GM21515 (cell line): ENCODE measurements at regions not wholly inside any gene's neighbourhood (a gene's known extent, or its start where the extent isn't known, plus 50 kb on each side); places are given as distances from the start of the nearest gene placed in this dataset.
A peak's percentile ranks its signal among the peaks of the same experiment; 100 is the strongest.

ENCODE experiments used
- ATAC-seq: cut with Tn5 transposase; IDR thresholded peaks from one replicate; pipeline ENCODE4 v1.9.1; 2021; ENCODE audit not compliant: unreplicated experiment

DNA sequence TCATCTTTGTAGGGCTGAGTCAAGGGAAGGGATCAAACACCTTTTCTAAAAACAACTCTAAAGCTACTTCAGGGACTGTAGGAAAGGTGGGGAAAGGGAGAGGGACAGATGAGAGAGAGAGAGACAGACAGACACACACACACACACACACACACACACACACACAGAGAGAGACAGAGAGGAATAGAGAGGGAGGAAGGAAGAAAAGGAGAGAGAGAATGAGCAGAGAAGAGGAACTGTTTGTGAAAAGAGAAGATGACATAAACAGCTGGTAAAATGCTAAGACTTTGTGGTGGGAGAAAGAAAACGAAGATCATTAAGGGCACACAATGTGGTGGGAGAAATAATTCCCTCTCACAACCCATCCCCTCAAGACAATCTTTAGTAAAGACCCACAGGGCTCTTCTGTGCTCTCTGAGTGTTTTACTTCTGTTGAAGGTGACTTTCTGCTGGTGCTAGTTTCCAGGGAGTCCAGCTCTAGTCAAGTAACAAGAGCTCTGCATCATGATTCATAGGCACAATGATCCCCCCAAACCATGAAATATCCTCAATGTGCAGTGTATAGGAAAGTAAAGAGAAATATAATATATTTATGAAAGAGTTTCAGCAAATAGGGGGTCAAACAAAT lies 77.2 kb upstream of the STK17B start:
- no peak for ATAC-seq

DNA sequence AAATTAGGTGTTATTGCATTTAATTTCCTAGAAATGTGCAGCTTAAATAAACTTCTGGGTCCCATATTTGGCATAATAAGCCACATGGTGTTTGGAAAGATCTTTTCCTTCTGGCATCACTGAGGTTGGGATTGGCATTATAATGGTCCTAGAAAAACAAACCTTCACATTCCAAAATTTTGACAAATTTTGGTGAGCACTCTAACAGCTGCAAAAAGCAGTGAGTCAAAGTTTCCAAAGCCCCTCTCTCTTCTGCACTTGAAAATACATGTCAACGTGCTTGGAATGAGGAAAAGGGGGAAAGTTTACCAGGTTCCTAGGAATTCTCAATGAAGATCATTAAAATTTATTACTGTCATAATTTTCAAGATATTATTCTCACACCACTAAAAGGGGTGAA lies 77.8 kb upstream of the STK17B start:
- no peak for ATAC-seq

DNA sequence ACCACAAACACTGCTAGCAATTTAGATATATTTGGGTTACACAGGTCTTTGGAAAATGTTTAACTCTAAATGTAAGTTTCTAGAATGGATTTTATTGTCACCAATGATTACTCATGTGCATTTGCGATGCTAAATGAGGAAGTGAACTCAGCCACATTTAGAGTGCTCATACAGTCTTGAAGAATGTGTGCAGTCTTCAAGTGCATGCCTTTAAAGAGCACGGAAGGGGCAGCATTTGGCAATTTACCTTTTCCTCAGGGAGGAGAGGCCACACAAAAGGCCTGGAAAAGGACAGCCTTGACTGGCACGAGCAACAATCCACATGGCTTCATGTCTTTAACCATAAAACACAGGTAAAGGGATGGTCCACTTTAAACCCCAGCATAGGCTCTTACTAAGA lies 78.5 kb upstream of the STK17B start:
- peak; percentile 73 for ATAC-seq

DNA sequence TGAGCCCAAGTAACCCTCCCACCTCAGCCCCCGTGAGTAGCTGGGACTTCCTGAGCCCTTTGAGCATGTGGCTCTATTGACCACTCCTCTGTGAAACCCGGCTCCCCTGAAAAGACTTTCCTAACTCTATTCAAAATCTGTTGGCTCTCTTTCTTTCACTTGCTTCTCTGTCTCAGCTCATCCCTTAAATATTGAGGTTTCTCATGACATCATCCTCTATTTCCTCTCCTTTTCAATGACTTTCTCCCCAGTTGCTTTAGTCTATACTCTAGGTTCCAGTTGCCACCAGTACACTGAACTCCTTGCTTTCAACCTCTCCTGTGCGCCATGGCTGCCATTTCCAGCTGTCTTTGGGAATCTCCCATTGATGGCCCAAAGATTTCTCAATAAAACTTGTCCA lies 79.8 kb upstream of the STK17B start:
- ATAC-seq: no peak

DNA sequence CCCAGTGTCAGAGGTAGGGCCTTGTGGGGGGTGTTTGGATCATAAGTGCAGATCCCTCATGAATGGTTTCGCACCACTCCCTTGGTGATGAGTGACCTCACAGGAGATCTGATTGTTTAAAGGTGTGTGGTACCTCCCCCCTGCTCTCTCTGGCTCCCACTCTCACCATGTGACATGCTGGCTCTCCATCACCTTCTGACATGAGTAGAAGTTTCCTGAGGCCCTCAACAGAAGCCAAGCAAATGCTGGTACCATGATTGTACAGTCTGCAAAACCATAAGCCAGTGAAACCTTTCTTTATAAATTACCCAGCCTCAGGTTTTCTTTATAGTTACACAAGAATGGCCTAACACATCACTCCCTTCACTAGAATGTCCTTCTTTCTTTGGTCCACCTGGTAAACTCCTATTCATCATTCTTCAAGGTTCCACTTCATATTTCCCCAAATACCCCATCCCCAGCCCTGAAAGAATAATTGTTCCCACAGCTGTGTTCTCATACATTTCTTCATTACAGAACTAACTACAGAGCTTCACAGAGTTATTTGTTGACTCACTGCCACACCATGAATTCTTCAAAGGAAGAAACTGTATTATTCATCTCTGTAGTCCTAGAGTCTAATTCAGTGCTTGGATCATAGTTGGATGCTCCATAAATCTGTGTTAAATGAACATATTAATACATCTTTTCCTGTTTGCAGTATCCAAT lies 81.2 kb upstream of the STK17B start:
- no peak for ATAC-seq

DNA sequence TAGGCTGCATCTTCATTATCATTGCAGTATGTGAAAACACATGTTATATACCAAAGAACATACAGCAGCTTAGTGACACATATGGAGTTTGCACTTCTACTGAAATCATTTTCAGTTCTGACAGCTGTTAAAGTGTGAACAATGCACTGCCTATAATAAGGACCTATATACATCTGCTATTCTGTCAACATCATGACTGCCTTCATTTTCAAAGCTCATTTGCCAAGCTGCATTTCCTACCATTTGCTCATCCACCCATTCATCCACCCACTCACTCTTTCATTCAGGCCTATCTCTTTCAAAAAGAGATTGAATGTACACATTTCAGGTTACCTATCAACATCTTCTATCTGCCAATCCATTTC lies 81.7 kb upstream of the STK17B start:
- no peak for ATAC-seq

DNA sequence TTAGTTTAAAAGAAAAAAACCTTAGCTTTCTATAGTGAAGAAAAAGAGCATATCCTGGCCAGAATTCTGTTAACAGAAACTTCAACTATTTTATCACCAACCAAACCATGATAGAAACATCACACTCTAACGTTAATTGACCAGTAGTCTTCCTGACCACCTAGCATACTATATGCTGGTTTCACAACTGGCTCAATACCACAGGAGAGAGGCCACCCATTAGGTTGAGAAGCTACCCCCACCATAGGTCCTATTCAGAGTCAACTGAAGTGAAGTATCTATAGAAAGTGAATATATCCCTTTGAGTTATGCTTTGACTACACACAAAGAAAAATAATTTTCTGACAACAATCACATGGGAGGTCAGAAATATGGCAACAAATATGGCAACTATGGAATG lies 85.2 kb upstream of the STK17B start:
- no peak for ATAC-seq

DNA sequence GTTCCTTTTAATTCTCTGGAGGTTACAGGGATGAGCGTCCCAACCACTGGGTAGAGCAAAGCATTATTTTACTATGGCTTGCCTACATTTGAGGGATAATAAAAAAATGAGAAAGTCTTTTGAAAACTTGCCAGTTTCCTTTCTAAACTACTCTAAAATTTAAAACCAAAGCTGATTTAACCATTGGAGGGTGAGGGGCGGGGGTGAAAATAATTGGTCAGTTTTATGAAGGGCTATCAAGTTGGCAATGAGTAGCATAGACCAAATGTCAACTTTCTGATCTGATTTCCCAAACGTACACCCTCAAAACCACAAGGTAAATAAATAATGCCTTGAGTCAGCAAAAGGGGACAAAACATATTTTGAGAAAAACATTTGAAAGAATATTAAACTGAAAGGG lies 85.7 kb upstream of the STK17B start:
- no peak for ATAC-seq

DNA sequence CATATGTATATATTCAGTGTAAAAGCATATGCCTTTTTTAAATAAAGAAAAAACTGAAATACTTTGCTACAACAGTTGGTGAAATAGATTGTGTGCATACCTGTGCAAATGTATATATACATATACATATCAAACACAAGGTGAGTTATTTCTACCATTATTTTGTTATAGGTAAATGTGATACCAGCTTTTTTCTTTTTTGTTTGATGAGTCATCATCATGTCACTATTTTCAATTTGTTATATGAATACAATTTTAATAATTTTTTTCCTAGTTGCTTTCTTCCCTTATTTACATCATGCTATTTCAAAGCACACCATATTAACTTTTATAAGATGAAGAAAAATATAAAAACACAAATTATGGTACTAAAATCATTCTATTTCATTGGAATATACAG lies 87.0 kb upstream of the STK17B start:
- no peak for ATAC-seq

DNA sequence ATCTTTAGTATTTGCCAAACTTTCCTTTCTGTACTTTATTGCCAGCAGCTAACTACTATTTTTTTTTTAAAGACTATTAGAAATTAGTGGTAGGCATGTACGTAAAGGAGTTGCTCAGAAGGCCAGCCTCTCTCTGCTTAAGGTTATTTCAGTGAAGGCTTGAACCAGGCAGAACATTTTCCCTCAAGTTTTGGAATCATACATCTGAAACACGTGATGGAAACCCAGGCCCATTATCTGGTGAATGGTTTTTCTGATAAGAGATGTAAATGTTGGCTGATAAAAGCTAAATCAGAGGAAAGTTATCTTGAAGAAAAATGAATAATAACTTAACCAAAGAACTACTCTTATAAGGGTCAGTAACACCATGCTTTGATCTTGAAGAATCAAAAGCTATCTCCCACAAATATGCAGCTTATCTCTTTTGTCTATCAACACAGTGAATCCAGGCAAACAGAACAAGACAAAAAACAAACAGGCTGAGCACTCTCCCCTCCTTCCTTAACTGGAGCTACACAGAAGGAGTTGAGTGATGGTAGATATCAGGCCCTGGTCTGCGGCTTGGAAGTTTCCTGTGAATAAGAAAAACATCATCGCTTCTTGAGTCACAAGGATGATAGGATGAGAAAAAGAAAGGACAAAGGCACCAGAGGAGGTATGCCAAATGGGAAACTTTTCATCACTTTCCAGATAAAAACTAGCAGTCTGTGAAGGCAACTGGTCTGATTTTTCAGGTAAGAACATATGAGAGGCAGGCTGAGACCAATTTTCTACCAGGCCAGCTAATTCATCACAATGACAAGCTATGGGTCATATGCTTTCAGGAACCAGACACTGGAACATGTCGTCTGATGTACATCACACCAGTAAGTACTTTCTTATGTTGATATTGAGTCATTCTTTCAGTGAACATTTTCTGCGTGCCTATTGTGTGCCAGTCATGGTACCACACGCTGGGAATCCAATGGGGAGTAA lies 88.4 kb upstream of the STK17B start:
- ATAC-seq: no peak

DNA sequence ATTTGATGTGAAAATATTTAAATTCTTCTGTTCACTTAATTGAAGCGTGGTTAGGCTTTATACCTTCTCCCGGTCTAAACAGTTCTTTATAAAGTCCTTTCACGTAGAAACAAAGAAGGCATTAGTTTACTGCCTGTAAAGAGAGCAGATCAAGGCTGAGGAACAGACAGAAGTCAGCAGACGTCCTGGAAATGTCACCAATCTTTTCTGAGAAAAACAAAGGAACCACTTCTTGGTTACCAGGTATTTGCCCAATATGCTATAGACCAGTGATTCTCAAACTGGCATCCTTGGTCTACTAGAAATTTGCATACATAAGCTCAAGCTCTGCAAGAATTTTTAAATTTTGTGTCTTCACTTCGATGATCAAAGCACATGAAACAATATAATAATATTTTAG lies 89.2 kb upstream of the STK17B start:
- ATAC-seq: no peak

DNA sequence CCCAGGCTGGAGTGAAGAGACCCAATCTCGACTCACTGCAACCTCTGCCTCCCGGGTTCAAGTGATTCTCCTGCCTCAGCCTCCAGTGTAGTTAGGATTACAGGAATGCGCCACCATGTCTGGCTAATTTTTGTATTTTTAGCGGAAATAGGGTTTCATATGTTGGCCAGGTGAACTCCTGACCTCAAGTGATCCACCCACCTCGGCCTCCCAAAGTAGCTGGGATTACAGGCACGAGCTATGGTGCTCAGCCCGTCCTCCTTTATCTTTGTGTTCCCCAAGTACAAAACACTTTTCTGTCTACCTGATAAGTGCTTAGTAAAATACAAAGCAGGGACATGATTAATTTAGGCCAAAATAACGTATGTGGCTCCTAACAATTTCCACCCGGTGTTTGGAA lies 91.2 kb upstream of the STK17B start:
- no peak for ATAC-seq

DNA sequence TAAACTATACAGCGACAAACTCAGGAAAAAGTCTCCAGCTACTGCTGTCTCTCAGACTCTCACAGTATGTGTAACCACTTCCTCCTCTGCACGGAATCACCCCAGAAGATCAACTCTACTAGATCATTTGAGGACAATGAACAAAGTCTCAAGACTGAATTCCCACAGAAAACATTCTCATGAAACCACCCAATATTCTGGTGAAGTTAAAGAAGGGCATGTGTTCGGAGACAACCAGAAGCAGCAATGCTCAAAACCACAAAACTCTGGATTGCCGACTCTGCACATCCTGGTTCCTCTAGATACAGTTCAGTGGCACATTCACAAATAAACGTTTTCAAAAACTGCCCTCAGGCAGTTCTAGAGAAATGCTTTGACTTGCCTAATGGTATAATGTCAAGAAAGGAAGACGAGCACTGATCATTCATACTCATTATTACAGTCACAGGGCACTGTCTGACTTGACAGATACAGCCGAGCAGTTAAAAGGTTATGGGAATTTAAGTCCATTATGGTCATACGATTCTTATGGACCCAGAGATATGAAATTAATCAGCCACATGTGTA lies 91.9 kb upstream of the STK17B start:
- ATAC-seq: peak; percentile 96

DNA sequence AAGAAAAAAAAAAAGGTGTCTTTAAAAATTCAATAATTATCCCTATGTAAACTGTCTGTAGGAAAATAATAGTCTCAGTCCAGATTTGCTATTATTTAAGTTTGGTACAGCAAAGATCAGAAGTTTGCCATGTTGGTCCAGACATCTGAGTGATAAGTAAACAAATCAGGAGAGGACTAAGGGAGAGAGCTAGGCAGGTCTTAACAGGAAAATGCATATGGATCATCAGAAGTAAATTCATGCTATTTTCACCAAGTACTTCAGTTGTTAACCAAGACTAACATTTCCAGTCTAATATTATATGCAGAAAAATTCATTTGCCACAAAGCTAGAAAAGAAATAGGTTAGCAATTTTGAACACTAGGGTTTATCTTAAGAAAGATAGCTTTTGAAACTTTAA lies 95.0 kb upstream of the STK17B start:
- no peak for ATAC-seq

DNA sequence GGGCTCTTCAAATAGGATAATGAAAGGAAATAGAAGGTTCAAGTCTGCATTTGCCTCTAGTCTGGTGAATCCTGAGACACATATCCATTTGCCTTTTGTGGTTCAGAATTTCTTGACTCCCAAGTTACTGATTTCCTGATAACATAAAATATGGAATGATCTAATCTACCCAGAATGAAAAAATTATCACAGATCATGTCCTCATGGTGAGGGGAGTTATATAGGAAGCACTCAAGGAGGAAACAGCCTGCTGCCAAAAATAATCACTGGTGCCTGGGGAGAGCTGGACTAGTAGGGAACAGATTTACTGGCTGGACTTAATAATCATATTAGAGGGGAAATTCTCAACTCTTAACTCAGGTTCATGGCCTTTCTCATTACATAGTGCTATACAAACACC lies 95.5 kb upstream of the STK17B start:
- no peak for ATAC-seq

DNA sequence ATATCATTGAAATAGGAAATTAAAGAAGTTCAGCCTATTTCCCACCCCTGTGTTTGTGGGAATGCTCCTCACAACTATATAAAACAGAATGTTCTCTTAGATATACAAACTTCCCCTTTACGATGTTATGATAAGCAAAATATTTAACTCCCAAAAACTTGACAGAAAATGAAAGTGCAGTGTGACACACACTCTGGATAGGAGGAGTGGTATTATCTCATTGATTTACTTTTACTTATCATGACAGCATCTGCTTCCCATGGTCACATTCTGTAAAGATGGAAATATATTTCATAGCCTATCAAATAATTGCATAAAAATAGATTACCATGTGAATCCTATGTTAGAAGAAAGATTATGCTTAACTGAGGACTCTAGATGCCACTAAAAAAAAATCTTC lies 96.6 kb upstream of the STK17B start:
- ATAC-seq: no peak

DNA sequence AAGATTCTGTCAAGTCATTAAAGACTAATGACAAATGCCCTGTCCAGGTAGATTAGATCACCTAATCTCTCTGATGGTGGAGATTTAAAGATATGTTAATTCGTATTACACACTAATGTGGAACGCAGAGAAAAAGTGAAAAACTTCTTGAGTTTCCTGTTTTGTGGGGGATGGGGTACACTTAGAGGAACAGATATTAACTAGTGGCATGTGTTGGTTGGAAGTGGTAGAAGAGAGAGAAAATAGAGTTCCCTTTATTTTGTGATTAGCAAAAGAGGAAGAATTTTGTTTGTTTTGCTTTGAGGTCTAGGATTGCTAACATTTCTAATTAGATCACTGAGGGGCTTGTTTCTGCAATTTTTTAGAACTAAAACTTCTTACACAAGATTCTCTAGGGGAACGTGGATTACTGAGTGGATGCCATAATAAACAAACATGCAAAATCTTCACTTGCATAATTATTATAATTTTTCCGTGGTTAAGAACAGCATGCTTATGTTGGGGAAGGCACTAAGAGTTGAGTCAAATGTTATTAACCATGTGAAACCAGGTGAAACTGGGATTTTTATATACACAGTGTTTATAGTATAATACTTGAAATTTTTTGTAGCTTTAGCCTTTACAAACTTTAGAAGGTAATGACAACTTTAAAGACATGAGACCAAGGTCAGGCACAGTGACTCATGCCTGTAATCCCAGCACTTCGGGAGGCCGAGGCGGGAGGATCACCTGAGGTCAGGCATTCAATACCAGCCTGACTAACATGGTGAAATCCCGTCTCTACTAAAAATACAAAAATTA lies 97.4 kb upstream of the STK17B start:
- ATAC-seq: no peak

DNA sequence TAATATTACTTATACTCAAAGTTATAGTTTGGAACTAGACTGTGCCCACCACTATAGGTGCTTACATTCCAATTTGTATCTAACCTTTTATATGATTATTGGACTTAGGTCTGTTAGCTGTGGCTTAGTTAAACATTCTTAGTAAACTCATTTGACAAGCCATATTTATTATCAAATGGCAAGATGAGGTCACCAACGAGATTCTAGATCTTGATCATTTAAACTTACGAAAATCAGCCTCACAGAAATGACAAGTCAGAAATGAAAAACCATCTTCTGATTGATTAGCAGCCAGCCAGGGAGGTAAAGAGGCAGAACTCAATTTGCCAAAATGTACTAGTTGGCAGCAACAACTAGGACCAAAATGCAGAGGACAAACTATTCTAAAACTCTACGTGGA lies 100.4 kb upstream of the STK17B start:
- ATAC-seq: no peak

DNA sequence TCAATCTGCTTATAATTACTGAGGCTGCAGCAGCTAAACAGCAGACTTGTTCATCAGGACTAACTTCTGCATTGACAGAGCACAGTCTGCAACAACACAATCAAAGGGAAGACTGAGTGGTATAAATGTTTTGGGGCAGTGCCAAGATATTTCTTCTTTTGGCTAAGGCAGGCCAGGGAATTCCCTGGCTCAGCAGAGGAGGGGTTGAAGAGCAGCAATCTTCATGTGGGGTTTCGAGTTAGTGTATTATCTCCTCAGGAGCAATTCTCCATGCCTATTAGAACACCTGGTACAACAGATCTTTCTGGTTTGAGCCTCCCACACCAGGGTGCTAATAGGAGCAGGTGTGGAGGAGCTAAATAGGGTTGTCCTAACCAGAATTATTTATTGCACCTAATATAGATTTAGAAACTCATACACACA lies 103.0 kb upstream of the STK17B start:
- ATAC-seq: peak; percentile 51

DNA sequence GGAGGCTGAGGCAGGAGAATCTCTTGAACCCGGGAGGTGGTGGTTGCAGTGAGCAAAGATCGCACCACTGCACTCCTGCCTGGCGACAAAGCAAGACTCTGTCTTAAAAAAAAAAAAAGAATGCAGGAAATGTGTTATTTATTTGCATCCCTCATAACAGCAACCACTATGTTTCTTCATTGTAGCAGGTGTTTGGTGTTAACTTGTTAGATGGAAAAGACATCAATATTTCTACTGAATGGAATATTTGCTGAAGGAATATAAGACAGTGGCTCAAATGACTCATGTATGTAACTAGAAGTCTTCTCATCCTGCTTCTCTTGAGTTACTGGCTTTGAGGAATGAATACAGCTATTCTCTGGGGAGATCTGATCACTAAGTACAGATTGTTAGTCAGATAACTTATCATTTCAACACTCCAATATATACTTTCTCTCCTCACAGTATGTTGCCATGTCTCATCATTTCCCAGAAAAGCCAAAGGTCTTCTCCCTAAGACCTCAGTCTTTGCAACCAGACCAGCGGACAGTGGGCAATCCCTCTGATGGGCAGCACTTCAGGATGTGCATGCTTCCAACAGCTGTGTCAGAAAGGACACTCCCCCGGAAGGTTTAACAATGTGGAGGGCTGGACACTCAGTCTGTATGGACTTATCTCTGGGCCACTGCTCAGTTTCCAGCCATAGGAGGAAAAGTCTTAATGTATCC lies 104.4 kb upstream of the STK17B start:
- ATAC-seq: no peak
